Ascending aorta (tissue), 2 donors: ENCODE measurements at regions not wholly inside any gene's neighbourhood (a gene's known extent, or its start where the extent isn't known, plus 50 kb on each side); places are given as distances from the start of the nearest gene placed in this dataset.

Experiments used
- DNase-seq, 2 donors: peaks; one replicate each; pipeline ENCODE4 v3.0.0-alpha.2; 2019; ENCODE audit warnings: low spot score in 2 of 2
- H3K27ac ChIP-seq, 2 donors: fragments of 200-600 bp; sonication (generic); one replicate each; pipeline ENCODE4 v1.5.1; 2016 to 2017; ENCODE audit warnings: mild to moderate bottlenecking in 1 of 2
- H3K27me3 ChIP-seq: fragments of 200-600 bp; sonication (generic); one replicate; pipeline ENCODE4 v1.5.1; 2017
- H3K36me3 ChIP-seq, 2 donors: fragments of 200-600 bp; sonication (generic); one replicate each; pipeline ENCODE4 v1.5.1; 2016
- H3K4me1 ChIP-seq, 2 donors: fragments of 200-600 bp; sonication (generic); one replicate each; pipeline ENCODE4 v1.5.1; 2016 to 2017; ENCODE audit warnings: mild to moderate bottlenecking in 1 of 2
- H3K4me3 ChIP-seq, 2 donors: fragments of 200-600 bp; sonication (generic); one replicate each; pipeline ENCODE4 v1.5.1; 2016 to 2017; ENCODE audit warnings: mild to moderate bottlenecking in 1 of 2
- H3K9me3 ChIP-seq, 2 donors: fragments of 200-600 bp; sonication (generic); one replicate each; pipeline ENCODE4 v1.5.1; 2016
- intact Hi-C: fragments of 100-400 bp; cut with DNase I; formaldehyde crosslinking; loops from one replicate; pipeline ENCODE4 v1.15.1; 2023
- TF ChIP-seq, protein P1 (sequence below), 3 experiments: fragments of 200-600 bp in 2 of 3; fragments of 450-650 bp in 1 of 3; sonication (generic) in 2 of 3; IDR thresholded peaks; one replicate each; pipeline ENCODE4 v1.5.1; 2016 to 2019; ENCODE audit warnings: antibody characterized with exemption in 3 of 3, mild to moderate bottlenecking in 1 of 3, moderate library complexity in 1 of 3

DNA sequence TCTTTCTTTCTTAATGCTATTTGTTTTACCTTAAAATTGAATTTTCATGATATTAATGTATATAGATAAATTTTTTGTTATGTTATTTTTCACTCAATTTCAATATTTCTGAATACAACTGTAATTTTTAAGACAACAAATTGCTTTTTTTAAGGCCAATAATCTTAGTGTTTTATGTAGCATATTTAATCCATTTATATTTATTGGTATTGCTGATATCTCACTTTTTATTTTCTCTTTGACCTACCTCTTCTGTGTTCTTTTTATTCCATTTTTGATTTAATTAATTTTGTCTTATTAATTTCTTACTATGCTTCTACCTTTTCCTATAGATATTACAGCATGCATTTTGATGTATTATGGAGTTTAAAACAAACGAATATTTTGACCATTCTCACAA lies 460.1 kb upstream of the AGA start:
- Histone ChIP-seq H3K27ac (no peak overlapping the region), H3K4me1 (no peaks in the 10 kb centered on the region), H3K27me3 (no peaks in the 10 kb centered on the region), H3K36me3 (no peaks in the 10 kb centered on the region), H3K9me3 (no peaks in the 10 kb centered on the region), H3K4me3 (no peak overlapping the region)
- DNase-seq = no peak
- TF ChIP-seq, protein P1, sequence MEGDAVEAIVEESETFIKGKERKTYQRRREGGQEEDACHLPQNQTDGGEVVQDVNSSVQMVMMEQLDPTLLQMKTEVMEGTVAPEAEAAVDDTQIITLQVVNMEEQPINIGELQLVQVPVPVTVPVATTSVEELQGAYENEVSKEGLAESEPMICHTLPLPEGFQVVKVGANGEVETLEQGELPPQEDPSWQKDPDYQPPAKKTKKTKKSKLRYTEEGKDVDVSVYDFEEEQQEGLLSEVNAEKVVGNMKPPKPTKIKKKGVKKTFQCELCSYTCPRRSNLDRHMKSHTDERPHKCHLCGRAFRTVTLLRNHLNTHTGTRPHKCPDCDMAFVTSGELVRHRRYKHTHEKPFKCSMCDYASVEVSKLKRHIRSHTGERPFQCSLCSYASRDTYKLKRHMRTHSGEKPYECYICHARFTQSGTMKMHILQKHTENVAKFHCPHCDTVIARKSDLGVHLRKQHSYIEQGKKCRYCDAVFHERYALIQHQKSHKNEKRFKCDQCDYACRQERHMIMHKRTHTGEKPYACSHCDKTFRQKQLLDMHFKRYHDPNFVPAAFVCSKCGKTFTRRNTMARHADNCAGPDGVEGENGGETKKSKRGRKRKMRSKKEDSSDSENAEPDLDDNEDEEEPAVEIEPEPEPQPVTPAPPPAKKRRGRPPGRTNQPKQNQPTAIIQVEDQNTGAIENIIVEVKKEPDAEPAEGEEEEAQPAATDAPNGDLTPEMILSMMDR (IDR thresholded peaks at IDR 0.05) = no peak
- intact Hi-C loops = no loop called here

DNA sequence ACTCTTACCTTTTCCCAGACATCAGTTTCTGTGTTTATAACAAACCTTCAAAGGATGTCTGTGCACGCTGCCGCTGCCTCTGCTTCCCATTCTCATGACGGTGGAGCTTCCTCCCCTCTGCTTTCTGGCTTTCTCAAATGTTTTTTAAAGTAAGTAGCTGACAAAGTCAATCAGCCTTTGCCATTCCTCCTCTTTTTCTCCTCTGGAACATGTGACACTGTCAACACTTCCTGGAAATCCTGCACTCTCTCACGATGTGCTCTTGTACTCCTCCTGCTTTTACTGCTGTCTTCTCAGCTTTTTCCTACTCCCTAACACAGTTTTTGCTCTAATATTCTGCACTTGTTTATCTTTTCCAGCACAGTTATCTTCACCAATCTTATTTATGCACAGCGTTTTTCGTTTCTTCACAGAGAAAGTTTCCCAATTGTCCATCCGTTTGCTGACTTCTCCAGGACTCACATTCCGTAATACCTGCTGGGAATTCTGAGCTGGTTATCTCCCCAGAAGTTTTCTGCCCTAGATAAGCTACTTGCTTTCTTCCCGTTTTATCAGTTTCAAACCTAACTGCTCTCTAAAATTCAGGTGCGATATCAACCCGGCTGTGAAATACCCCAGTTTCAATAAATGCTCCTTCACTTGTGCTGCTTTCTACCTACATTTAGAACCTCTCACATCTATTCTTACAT lies 465.6 kb upstream of the AGA start:
- intact Hi-C loops = no loop called here
- TF ChIP-seq, protein P1 (IDR thresholded peaks at IDR 0.05) = no peak
- peak overlapping the region in 1 of 2 donors; percentile 14 for H3K27ac ChIP-seq
- no peaks in the 10 kb centered on the region for H3K36me3 ChIP-seq
- peaks cover 2 to 6% of the 10 kb centered on the region in 2 donors for H3K9me3 ChIP-seq
- no peaks in the 10 kb centered on the region for H3K4me1 ChIP-seq
- H3K4me3 ChIP-seq = peak overlapping the region in 1 of 2 donors; percentile 49
- H3K27me3 ChIP-seq = no peaks in the 10 kb centered on the region
- no peak for DNase-seq

DNA sequence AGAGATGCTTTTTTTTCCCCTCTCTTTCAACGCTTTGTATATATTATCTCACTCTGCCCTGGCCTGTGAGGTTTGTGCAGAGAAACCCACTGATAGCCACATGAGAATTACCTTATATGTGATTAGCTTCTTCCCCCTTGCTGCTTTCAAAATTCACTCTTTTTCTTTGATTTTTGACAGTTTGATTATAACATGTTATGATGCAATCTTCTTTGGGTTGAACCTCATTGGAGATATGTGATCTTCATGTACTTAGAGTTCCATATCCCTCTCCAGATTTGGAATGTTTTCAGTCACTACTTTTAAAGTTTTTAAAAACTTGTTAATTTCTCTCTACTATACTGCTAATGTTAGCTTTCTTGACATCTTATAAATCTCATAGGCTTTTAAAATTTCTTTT lies 479.5 kb upstream of the AGA start:
- TF ChIP-seq, protein P1 (IDR thresholded peaks at IDR 0.05) = no peak
- H3K9me3 ChIP-seq = peaks cover 0 to 5% of the 10 kb centered on the region in 2 donors
- no peak for DNase-seq
- no peaks in the 10 kb centered on the region for H3K4me1 ChIP-seq
- no peaks in the 10 kb centered on the region for H3K27me3 ChIP-seq
- intact Hi-C loops = no loop called here
- H3K4me3 ChIP-seq = no peak overlapping the region
- H3K36me3 ChIP-seq = no peaks in the 10 kb centered on the region
- H3K27ac ChIP-seq = no peak overlapping the region

DNA sequence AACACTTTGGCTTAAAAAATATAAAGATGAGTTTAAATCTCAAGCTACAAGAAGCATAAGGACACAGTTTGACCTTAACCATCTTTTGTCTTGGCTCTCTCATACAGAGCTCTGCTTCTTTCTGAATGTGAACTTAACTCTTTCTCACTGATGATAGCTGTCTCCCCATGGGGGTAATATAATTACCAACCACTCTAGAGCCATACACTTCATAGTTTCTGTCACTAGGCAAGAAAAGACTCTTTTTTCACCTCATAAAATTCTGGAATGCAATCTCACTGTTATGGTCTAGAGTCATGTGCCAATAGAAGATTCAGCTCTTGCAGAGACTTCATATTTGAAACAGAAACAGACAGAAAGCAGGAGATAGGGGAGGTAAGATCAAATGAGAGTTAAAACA lies 481.7 kb upstream of the AGA start:
- DNase-seq = no peak
- no peak overlapping the region for H3K4me3 ChIP-seq
- TF ChIP-seq, protein P1 (IDR thresholded peaks at IDR 0.05) = no peak
- no peak overlapping the region for H3K27ac ChIP-seq
- H3K27me3 ChIP-seq = no peaks in the 10 kb centered on the region
- intact Hi-C loops = no loop called here
- H3K36me3 ChIP-seq = no peaks in the 10 kb centered on the region
- H3K4me1 ChIP-seq = no peaks in the 10 kb centered on the region
- H3K9me3 ChIP-seq = peaks cover 0 to 5% of the 10 kb centered on the region in 2 donors

DNA sequence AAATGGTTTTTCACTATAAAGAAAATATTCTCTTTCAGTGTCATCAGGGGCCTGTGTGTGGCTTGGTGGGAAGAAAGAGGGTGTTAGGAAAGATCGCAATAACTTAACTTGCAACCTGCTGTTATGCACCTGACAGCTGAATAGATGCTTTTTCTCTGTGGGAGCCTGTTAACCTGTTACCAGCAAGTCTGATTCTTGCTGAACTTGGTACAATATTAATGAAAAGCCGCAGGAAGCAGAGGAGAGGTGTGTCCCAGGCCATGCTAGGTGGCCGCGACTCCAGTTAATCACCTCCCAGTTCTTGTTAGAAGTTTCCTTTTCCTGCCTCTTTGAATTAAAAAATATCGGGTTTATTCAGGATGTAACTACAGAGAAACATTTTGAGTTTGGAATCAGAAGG lies 494.8 kb upstream of the AGA start:
- H3K4me3 ChIP-seq = no peak overlapping the region
- H3K27me3 ChIP-seq = no peaks in the 10 kb centered on the region
- DNase-seq = no peak
- H3K4me1 ChIP-seq = no peaks in the 10 kb centered on the region
- TF ChIP-seq, protein P1 (IDR thresholded peaks at IDR 0.05) = no peak
- no peaks in the 10 kb centered on the region for H3K9me3 ChIP-seq
- intact Hi-C loops = no loop called here
- no peaks in the 10 kb centered on the region for H3K36me3 ChIP-seq
- no peak overlapping the region for H3K27ac ChIP-seq

DNA sequence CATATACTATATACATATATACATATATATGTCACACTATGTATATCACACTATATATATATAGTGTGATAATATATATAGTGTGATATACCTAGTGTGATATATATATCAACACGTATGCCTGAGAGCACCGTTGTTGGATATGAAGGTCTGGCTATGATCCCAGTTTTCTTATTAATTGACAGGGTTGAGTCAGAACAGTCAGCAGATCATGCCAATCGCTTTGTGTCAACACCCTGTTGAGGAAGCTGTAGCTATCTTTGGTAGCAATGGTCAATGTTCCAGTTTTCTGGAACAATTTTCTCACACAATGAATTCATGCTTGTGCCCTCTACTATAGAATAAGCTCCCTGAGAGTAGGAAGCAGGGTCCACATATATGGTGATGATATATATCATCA lies 496.0 kb upstream of the AGA start:
- intact Hi-C loops = no loop called here
- H3K27ac ChIP-seq = no peak overlapping the region
- H3K27me3 ChIP-seq = no peaks in the 10 kb centered on the region
- H3K36me3 ChIP-seq = no peaks in the 10 kb centered on the region
- no peaks in the 10 kb centered on the region for H3K9me3 ChIP-seq
- H3K4me3 ChIP-seq = no peak overlapping the region
- TF ChIP-seq, protein P1 (IDR thresholded peaks at IDR 0.05) = no peak
- no peaks in the 10 kb centered on the region for H3K4me1 ChIP-seq
- no peak for DNase-seq
